ENCODE measurements at regions not wholly inside any gene's neighbourhood (a gene's known extent, or its start where the extent isn't known, plus 50 kb on each side); places are given as distances from the start of the nearest gene placed in this dataset.

DNA sequence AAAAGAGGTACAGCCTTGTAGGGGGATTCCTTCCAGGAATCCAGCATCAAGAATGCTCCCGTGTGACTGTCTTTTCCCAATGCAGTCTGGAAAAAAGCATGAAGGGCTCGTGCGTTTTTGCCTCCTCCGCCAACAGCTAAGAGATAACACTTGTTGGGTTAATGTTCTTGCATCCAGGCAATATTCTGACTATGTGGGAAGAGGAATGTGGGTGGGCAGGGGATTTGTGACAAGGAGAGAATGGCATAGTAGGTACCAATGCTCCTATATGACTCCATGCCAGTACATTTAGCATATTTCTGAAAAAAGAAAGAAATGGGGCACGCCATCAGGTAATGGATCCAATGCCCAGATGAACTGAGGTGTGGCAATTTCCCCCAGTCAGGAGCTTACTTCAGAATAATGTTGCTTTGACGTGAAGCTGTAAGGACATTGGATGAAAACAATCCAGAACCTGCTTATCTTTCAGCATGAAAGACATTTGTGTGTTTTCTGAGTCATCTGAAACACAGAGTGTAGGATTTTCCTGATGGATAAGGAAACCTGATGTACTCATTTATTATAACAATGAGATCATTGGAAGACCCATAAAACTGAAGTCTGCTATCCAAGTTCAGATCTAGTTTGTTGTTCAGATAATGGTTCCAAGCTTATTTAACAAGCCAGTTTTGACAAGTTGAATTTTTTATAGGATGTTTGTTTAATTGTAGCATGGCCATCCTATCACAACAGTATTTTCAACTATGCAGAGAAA lies 105.5 kb downstream of the LYPLAL1 start:
- H3K36me3 ChIP-seq (ENCODE audit: control insufficient read depth in 2 of 4, insufficient read depth in 4 of 4, low read length in 3 of 4) = no peaks in the 10 kb centered on the region
- H3K79me2 ChIP-seq (ENCODE audit: control insufficient read depth in 1 of 2, insufficient read depth in 2 of 2, low read length in 2 of 2) = no peaks in the 10 kb centered on the region
- no peak overlapping the region for H3K18ac ChIP-seq (ENCODE audit: extremely low read depth, low read length)
- H4K5ac ChIP-seq (ENCODE audit: insufficient read length, low read depth, low read length) = no peak overlapping the region
- POLR2A ChIA-PET (ENCODE audit: partially characterized antibody) = no interaction called here
- H3K4me2 ChIP-seq (ENCODE audit: insufficient read depth in 1 of 2, low read depth in 2 of 2, low read length in 2 of 2) = no peak overlapping the region
- no peak overlapping the region for H4K8ac ChIP-seq (ENCODE audit: extremely low read depth, insufficient read depth, low read length)
- CTCF ChIA-PET (ENCODE audit: partially characterized antibody) = interaction anchor here (1.1 kb wide), 2 partner anchors 12 to 382 kb away, joined by 3 to 4 read pairs; no protein-coding TSS in a partner anchor
- H2BK12ac ChIP-seq (ENCODE audit: low read depth, low read length) = no peak overlapping the region
- no peak for FAIRE-seq
- H4K91ac ChIP-seq (replicated peaks; ENCODE audit: insufficient read length, low read length) = no peak overlapping the region
- no peak overlapping the region for H2BK15ac ChIP-seq (ENCODE audit: low read length)
- H4K20me1 ChIP-seq (replicated peaks in 1 of 2; ENCODE audit: control insufficient read depth in 1 of 2, insufficient read depth in 2 of 2, low read length in 2 of 2) = no peaks in the 10 kb centered on the region
- no peak overlapping the region for H2BK120ac ChIP-seq (replicated peaks; ENCODE audit: low read depth, low read length)
- H3K14ac ChIP-seq (ENCODE audit: insufficient read length) = no peak overlapping the region
- H2AK5ac ChIP-seq (ENCODE audit: low read depth, low read length) = no peak overlapping the region
- no peak overlapping the region for H2BK20ac ChIP-seq (ENCODE audit: low read length)
- H2BK5ac ChIP-seq (ENCODE audit: low read depth, low read length) = no peak overlapping the region
- no peaks in the 10 kb centered on the region for H3K23me2 ChIP-seq (ENCODE audit: low read depth, low read length)
- H3K9me3 ChIP-seq (ENCODE audit: insufficient read depth in 2 of 2, low read depth in 1 of 2, low read length in 1 of 2) = no peaks in the 10 kb centered on the region
- no peak overlapping the region for H2AFZ ChIP-seq (ENCODE audit: low read length)
- H3K4me3 ChIP-seq (ENCODE audit: extremely low read depth in 1 of 4, insufficient read depth in 2 of 4, low read depth in 3 of 4, low read length in 4 of 4) = no peak overlapping the region
- no peaks in the 10 kb centered on the region for H3K27me3 ChIP-seq (replicated peaks in 1 of 4; ENCODE audit: control insufficient read depth in 3 of 4, extremely low read depth in 1 of 4, insufficient read depth in 3 of 4, low read length in 3 of 4)
- no peaks in the 10 kb centered on the region for H3K79me1 ChIP-seq (ENCODE audit: low read depth, low read length)
- H3K4ac ChIP-seq (replicated peaks; ENCODE audit: insufficient read length, low read depth, low read length) = no peak overlapping the region
- H3K4me1 ChIP-seq (replicated peaks in 1 of 4; ENCODE audit: control insufficient read depth in 3 of 4, insufficient read depth in 4 of 4, low read length in 3 of 4) = no peaks in the 10 kb centered on the region
- no peak for DNase-seq (ENCODE audit: low read depth in 1 of 2, low spot score in 2 of 2)
- 97% methylated on average over 6 of the region's 6 CpGs; no CpG with 5 or more reads in 1 of the 2 experiments for WGBS, 2 experiments (ENCODE audit: extremely low coverage in 1 of 2, insufficient coverage in 1 of 2, insufficient read length in 1 of 2, insufficient replicate concordance in 2 of 2, low coverage in 1 of 2, low lambda C conversion rate in 2 of 2, missing lambda C conversion rate in 1 of 2)
- no peak overlapping the region for H3K9ac ChIP-seq (replicated peaks in 1 of 4; ENCODE audit: extremely low read depth in 1 of 4, low read depth in 3 of 4, low read length in 3 of 4)
- no peak overlapping the region for H3K56ac ChIP-seq (replicated peaks; ENCODE audit: insufficient read length, low read depth, low read length)
- no peak overlapping the region for H3K27ac ChIP-seq (ENCODE audit: low read depth, low read length)
- H3K23ac ChIP-seq (ENCODE audit: insufficient read length) = no peak overlapping the region
- no peak for TF ChIP-seq SP2 (IDR thresholded peaks at IDR 0.05; ENCODE audit: low read length)
